Gastroesophageal sphincter (tissue), 4 donors: ENCODE measurements at regions not wholly inside any gene's neighbourhood (a gene's known extent, or its start where the extent isn't known, plus 50 kb on each side); places are given as distances from the start of the nearest gene placed in this dataset.

Experiments used
- ATAC-seq: fragments of 150-250 bp; one replicate; pipeline ENCODE4 v1.9.1; 2016; ENCODE audit warnings: mild to moderate bottlenecking, moderate library complexity
- H3K27ac ChIP-seq, 4 donors: fragments of 200-600 bp; sonication (generic) in 3 of 4; 1 replicate in 3 of 4; 2 replicates in 1 of 4; pipeline ENCODE4 v1.5.1; 2016 to 2019
- H3K27me3 ChIP-seq: fragments of 200-600 bp; sonication (generic); one replicate; pipeline ENCODE4 v1.5.1; 2019
- H3K36me3 ChIP-seq, 2 donors: fragments of 200-600 bp; sonication (generic); one replicate each; pipeline ENCODE4 v1.5.1; 2019; ENCODE audit warnings: control low read depth in 1 of 2
- H3K4me1 ChIP-seq, 3 donors: fragments of 200-600 bp; sonication (generic); 1 replicate in 2 of 3; 2 replicates in 1 of 3; pipeline ENCODE4 v1.5.1; 2016 to 2019; ENCODE audit warnings: control low read depth in 2 of 3
- H3K4me3 ChIP-seq, 2 donors: fragments of 200-600 bp; sonication (generic); one replicate each; pipeline ENCODE4 v1.5.1; 2019; ENCODE audit warnings: mild to moderate bottlenecking in 1 of 2, moderate library complexity in 1 of 2
- H3K9me3 ChIP-seq, 3 donors: fragments of 200-600 bp; sonication (generic); one replicate each; pipeline ENCODE4 v1.5.1; 2017 to 2019; ENCODE audit warnings: control low read depth in 2 of 3
- CTCF ChIP-seq, 4 experiments: fragments of 200-600 bp in 2 of 4; fragments of 450-650 bp in 2 of 4; sonication (generic) in 1 of 4; IDR thresholded peaks; one replicate each; pipeline ENCODE4 v1.5.1; 2017 to 2019; ENCODE audit warnings: antibody characterized with exemption in 4 of 4, mild to moderate bottlenecking in 2 of 4, moderate library complexity in 2 of 4
- EP300 ChIP-seq: sonication (generic); formaldehyde crosslinking; IDR thresholded peaks from one replicate; pipeline ENCODE4 v1.6.1; 2017; ENCODE audit warnings: antibody characterized with exemption, mild to moderate bottlenecking
- POLR2A ChIP-seq, 2 donors: fragments of 450-650 bp; IDR thresholded peaks; one replicate each; pipeline ENCODE4 v1.6.1; 2017; ENCODE audit warnings: antibody characterized with exemption in 2 of 2, mild to moderate bottlenecking in 2 of 2, moderate library complexity in 1 of 2
- POLR2AphosphoS5 ChIP-seq: sonication (generic); formaldehyde crosslinking; IDR thresholded peaks from one replicate; pipeline ENCODE4 v1.6.1; 2017; ENCODE audit warnings: antibody characterized with exemption
- WGBS, 2 donors: methylation state at CpG; one replicate each; pipeline ENCODE4 v1.1.5; 2018; ENCODE audit warnings: low coverage in 1 of 2; 5-methylcytosine and 5-hydroxymethylcytosine counted together

DNA sequence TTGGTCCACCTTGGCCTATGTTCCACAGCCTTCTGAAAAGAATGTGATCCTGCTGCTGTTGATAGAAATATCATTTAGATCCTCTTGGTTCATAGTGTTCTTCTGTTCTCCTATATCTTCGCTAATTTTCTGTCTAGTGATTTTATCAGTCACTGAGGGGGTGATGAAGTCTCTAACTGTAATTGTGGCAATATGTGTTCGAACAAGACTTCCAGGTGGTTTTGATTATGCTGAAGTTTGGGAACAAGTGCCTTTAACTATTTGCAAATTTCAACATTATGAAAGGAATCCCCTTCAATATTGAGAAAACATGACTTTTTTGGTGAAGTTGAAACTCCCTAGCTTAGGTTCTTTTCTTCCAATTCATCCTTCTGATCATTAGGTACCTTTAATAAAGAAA is 140.4 kb downstream of the MTX2 start:
- H3K4me1 ChIP-seq: no peaks in the 10 kb centered on the region
- 75 to 92% methylated on average over 2 of the region's 2 CpGs for WGBS, 2 donors
- no peaks in the 10 kb centered on the region for H3K27me3 ChIP-seq
- no peak overlapping the region for H3K27ac ChIP-seq
- no peak for ATAC-seq
- no peaks in the 10 kb centered on the region for H3K36me3 ChIP-seq
- H3K4me3 ChIP-seq: no peak overlapping the region
- no peaks in the 10 kb centered on the region for H3K9me3 ChIP-seq
- TF ChIP-seq CTCF (IDR thresholded peaks at IDR 0.05) (no peak), POLR2AphosphoS5 (no peak), POLR2A (IDR thresholded peaks at IDR 0.05) (no peak), EP300 (no peak)

DNA sequence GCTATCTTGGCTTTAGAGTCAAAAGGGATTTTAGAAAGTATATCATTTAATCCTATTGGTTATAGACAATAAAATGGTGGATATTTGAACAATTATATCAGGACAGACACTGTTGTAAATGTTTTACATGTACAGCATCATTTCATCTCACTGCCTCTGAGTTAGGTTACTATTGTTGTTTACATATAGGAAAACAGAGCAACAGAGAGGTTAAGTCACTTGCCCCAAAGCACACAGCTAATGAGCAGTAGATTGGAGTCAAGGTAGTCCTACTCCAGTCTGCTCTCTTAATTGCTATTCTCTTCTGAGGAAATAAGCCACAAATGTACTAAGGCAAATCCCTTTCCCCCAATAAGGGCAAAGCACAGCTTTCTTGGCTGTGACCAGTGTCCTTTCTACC is 142.9 kb downstream of the MTX2 start:
- TF ChIP-seq POLR2AphosphoS5 (no peak), POLR2A (IDR thresholded peaks at IDR 0.05) (no peak), CTCF (IDR thresholded peaks at IDR 0.05) (no peak), EP300 (no peak)
- ATAC-seq: no peak
- H3K9me3 ChIP-seq: no peaks in the 10 kb centered on the region
- no peaks in the 10 kb centered on the region for H3K4me1 ChIP-seq
- H3K36me3 ChIP-seq: no peaks in the 10 kb centered on the region
- peaks cover 14% of the 10 kb centered on the region for H3K27me3 ChIP-seq
- no peak overlapping the region for H3K4me3 ChIP-seq
- no peak overlapping the region for H3K27ac ChIP-seq

DNA sequence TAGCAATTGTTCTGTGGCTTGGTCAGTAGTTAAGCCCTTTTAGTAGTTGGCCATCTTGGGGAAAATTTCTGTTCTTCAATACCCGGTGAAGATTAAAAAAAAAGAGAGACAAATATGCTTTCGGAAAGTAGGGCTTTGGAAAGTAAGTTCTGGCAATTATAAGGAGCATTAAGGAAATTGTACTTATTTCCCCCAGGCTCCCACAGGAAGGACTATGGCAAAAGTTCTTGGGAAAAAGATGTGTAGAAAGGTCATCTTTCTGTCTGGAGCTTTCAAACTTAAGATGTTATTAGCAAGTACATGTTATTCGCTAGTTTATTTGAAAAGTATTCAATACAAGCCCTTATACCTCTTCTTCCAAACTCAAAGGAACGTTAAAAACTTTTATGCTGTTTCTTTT is 144.5 kb downstream of the MTX2 start:
- no peak for TF ChIP-seq EP300
- TF ChIP-seq POLR2AphosphoS5: no peak
- TF ChIP-seq CTCF (IDR thresholded peaks at IDR 0.05): no peak
- no peak for TF ChIP-seq POLR2A (IDR thresholded peaks at IDR 0.05)

DNA sequence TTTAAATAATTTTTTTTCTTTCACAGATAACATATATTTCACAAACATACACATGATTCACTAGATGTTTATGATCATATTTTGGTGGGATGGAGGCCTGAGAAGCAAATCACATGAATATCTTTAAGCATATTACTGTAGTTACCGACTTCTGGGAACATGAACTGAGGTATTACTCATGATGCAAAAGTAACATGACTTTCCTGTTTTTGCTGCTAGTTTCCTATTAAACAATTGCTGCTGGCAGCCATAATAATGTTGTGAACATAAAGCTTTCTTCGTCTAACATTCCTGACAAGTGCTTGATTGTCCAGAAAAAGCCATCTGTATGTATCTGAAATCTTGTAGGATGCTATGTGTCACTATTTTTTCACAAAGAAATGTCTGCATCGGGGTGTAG is 145.4 kb downstream of the MTX2 start:
- Histone ChIP-seq H3K9me3 (no peaks in the 10 kb centered on the region), H3K27me3 (peaks cover 14% of the 10 kb centered on the region), H3K27ac (no peak overlapping the region), H3K4me1 (no peaks in the 10 kb centered on the region), H3K4me3 (no peak overlapping the region), H3K36me3 (no peaks in the 10 kb centered on the region)
- 65 to 81% methylated on average over 3 of the region's 3 CpGs for WGBS, 2 donors
- ATAC-seq: no peak
- TF ChIP-seq CTCF (IDR thresholded peaks at IDR 0.05) (no peak), POLR2A (IDR thresholded peaks at IDR 0.05) (no peak), EP300 (no peak), POLR2AphosphoS5 (no peak)

More for the DNA sequence above, 144.5 kb downstream of the MTX2 start:
- WGBS, 2 donors: 67 to 74% methylated on average over 3 to 4 of the region's 4 CpGs
- H3K4me3 ChIP-seq: no peak overlapping the region
- H3K27ac ChIP-seq: no peak overlapping the region
- no peaks in the 10 kb centered on the region for H3K4me1 ChIP-seq
- H3K27me3 ChIP-seq: peaks cover 14% of the 10 kb centered on the region
- no peaks in the 10 kb centered on the region for H3K36me3 ChIP-seq
- H3K9me3 ChIP-seq: no peaks in the 10 kb centered on the region
- ATAC-seq: no peak

- ATAC-seq: no peak
- Histone ChIP-seq H3K36me3 (no peaks in the 10 kb centered on the region), H3K27me3 (peaks cover 14% of the 10 kb centered on the region), H3K27ac (no peak overlapping the region), H3K9me3 (no peaks in the 10 kb centered on the region), H3K4me1 (no peaks in the 10 kb centered on the region), H3K4me3 (no peak overlapping the region)
- 66% methylated on average over 5 of the region's 8 CpGs; no CpG with 5 or more reads in 1 of the 2 donors for WGBS, 2 donors
- TF ChIP-seq CTCF (IDR thresholded peaks at IDR 0.05) (no peak), POLR2A (IDR thresholded peaks at IDR 0.05) (no peak), EP300 (no peak), POLR2AphosphoS5 (no peak)
Observed at GRCh38 chr2:176415174-176415895, 146.1 kb downstream of the MTX2 start.
